Smooth muscle cell (in vitro differentiated cells): ENCODE measurements at regions not wholly inside any gene's neighbourhood (a gene's known extent, or its start where the extent isn't known, plus 50 kb on each side); places are given as distances from the start of the nearest gene placed in this dataset.

Experiments used
- DNase-seq: peaks from one replicate; lab custom pipeline; 2025; ENCODE audit not compliant: unreplicated experiment; lab: John Stamatoyannopoulos, UW
- H2AFZ ChIP-seq: fragments of 200-600 bp; sonication (generic); 2 replicates; pipeline ENCODE4 v1.6.0; 2016; ENCODE audit warnings: antibody characterized with exemption, low read depth, mild to moderate bottlenecking
- H3F3A ChIP-seq: fragments of 200-600 bp; sonication (generic); 2 replicates; pipeline ENCODE4 v1.6.0; 2017; ENCODE audit warnings: antibody characterized with exemption, low read depth
- H3K27ac ChIP-seq: fragments of 200-600 bp; sonication (generic); 2 replicates; pipeline ENCODE4 v1.5.1; 2016; ENCODE audit warnings: low read depth, mild to moderate bottlenecking
- H3K27me3 ChIP-seq: fragments of 200-600 bp; sonication (generic); 2 replicates; pipeline ENCODE4 v1.6.1; 2016; ENCODE audit warnings: low read depth, mild to moderate bottlenecking
- H3K36me3 ChIP-seq: fragments of 200-600 bp; sonication (generic); 2 replicates; pipeline ENCODE4 v1.5.1; 2016; ENCODE audit warnings: low read depth
- H3K4me1 ChIP-seq: fragments of 200-600 bp; sonication (generic); 2 replicates; pipeline ENCODE4 v1.5.1; 2016; ENCODE audit warnings: low read depth
- H3K4me2 ChIP-seq: fragments of 200-600 bp; sonication (generic); 2 replicates; pipeline ENCODE4 v1.6.0; 2016; ENCODE audit warnings: mild to moderate bottlenecking
- H3K4me3 ChIP-seq: fragments of 200-600 bp; sonication (generic); 2 replicates; pipeline ENCODE4 v1.5.1; 2016; ENCODE audit warnings: mild to moderate bottlenecking
- H3K79me2 ChIP-seq: fragments of 200-600 bp; sonication (generic); 2 replicates; pipeline ENCODE4 v1.6.0; 2016; ENCODE audit warnings: low read depth, mild to moderate bottlenecking
- H3K9ac ChIP-seq: fragments of 200-600 bp; sonication (generic); 2 replicates; pipeline ENCODE4 v1.6.0; 2016; ENCODE audit warnings: low read depth
- H3K9me3 ChIP-seq: fragments of 200-600 bp; sonication (generic); replicated peaks from 2 replicates; pipeline ENCODE4 v1.5.1; 2016; ENCODE audit warnings: low read depth
- H4K20me1 ChIP-seq: fragments of 200-600 bp; sonication (generic); 2 replicates; pipeline ENCODE4 v1.6.0; 2016; ENCODE audit warnings: low read depth
- CTCF ChIP-seq: fragments of 200-600 bp; sonication (generic); IDR thresholded peaks from 2 replicates; pipeline ENCODE4 v1.5.1; 2017; ENCODE audit warnings: borderline replicate concordance, mild to moderate bottlenecking, antibody characterized with exemption; ENCODE audit not compliant: insufficient read depth, poor library complexity, severe bottlenecking
- WGBS: methylation state at CpG from one replicate; pipeline ENCODE4 v1.1.7; 2016; ENCODE audit warnings: low lambda C conversion rate; 5-methylcytosine and 5-hydroxymethylcytosine counted together

GRCh38 chr1:191641420-191642260 is 516.6 kb upstream of the RGS18 start:
- DNase-seq: no peak
- Histone ChIP-seq H3K36me3 (no peaks in the 10 kb centered on the region), H3K9ac (no peak overlapping the region), H3F3A (no peaks in the 10 kb centered on the region), H3K4me3 (no peak overlapping the region), H3K4me1 (no peaks in the 10 kb centered on the region), H4K20me1 (no peaks in the 10 kb centered on the region), H3K79me2 (no peaks in the 10 kb centered on the region), H3K27me3 (no peaks in the 10 kb centered on the region), H3K27ac (no peak overlapping the region), H3K4me2 (no peak overlapping the region), H3K9me3 (no peaks in the 10 kb centered on the region), H2AFZ (no peak overlapping the region)
- WGBS: 72% methylated on average over 9 of the region's 9 CpGs
- TF ChIP-seq CTCF: no peak

- 88% methylated on average over 1 of the region's 1 CpG for WGBS
- no peak overlapping the region for H3K27ac ChIP-seq
Measured at GRCh38 chr1:191643060-191643459, 515.2 kb upstream of the RGS18 start.

DNA sequence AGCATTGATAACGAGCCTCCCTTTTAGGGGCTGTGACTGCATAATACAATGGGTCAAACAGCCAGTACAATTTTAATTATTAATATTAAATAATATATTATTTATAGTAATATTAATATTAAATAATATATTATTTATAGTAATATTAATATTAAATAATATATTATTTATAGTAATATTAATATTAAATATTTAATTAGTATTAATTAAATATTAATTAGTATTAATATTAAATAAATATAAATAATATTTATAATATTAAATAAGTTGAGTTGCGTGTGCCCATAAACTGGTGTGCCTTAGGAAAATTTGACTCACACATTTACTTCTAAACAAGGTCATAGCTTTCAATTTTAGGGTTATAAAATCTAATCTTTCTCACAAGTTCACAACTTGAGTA is 509.3 kb upstream of the RGS18 start:
- no peak overlapping the region for H3K9ac ChIP-seq
- no peak overlapping the region for H2AFZ ChIP-seq
- H4K20me1 ChIP-seq: no peaks in the 10 kb centered on the region
- no peak for DNase-seq
- no peak overlapping the region for H3K27ac ChIP-seq
- H3F3A ChIP-seq: no peaks in the 10 kb centered on the region
- no peak for TF ChIP-seq CTCF
- no peak overlapping the region for H3K4me3 ChIP-seq
- H3K79me2 ChIP-seq: no peaks in the 10 kb centered on the region
- no peaks in the 10 kb centered on the region for H3K9me3 ChIP-seq
- 81% methylated on average over 2 of the region's 2 CpGs for WGBS
- no peak overlapping the region for H3K4me2 ChIP-seq
- no peaks in the 10 kb centered on the region for H3K4me1 ChIP-seq
- H3K27me3 ChIP-seq: no peaks in the 10 kb centered on the region
- H3K36me3 ChIP-seq: no peaks in the 10 kb centered on the region

More at GRCh38 chr1:191643060-191643459, 515.2 kb upstream of the RGS18 start:
- Histone ChIP-seq H3K4me3 (no peak overlapping the region), H3F3A (no peaks in the 10 kb centered on the region), H3K4me2 (no peak overlapping the region), H3K9me3 (no peaks in the 10 kb centered on the region), H3K79me2 (no peaks in the 10 kb centered on the region), H3K27me3 (no peaks in the 10 kb centered on the region), H4K20me1 (no peaks in the 10 kb centered on the region), H3K9ac (no peak overlapping the region), H3K36me3 (no peaks in the 10 kb centered on the region), H3K4me1 (no peaks in the 10 kb centered on the region), H2AFZ (no peak overlapping the region)
- TF ChIP-seq CTCF: no peak
- no peak for DNase-seq

DNA sequence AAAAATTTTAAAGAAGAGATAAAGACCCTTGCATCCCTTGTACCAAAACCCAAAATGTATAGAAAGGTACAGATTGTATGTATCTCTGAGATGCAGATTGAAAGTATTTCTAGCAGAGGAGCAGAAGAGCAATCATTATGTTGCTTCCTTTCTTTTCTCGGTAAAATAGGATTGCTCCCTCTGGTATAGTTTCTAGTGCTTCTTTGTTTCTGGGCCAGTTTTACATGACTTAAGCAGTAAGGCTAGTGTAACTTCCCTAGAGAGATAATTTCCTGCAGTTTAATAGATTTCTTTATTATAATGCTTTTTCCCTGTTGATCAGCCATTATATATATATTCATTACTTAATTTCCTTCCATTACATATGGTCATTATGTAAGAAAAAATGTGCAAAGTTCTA is 496.2 kb upstream of the RGS18 start:
- Histone ChIP-seq H3K4me3 (no peak overlapping the region), H3K27ac (no peak overlapping the region), H3K27me3 (no peaks in the 10 kb centered on the region), H3K4me1 (no peaks in the 10 kb centered on the region), H3K79me2 (no peaks in the 10 kb centered on the region), H3K9me3 (no peaks in the 10 kb centered on the region), H3K36me3 (no peaks in the 10 kb centered on the region), H3K9ac (no peak overlapping the region), H3K4me2 (no peak overlapping the region), H4K20me1 (no peaks in the 10 kb centered on the region), H2AFZ (no peak overlapping the region), H3F3A (no peaks in the 10 kb centered on the region)
- no peak for DNase-seq
- 100% methylated on average over 1 of the region's 1 CpG for WGBS
- TF ChIP-seq CTCF: no peak
